ENCODE measurements at regions not wholly inside any gene's neighbourhood (a gene's known extent, or its start where the extent isn't known, plus 50 kb on each side); places are given as distances from the start of the nearest gene placed in this dataset.

DNA sequence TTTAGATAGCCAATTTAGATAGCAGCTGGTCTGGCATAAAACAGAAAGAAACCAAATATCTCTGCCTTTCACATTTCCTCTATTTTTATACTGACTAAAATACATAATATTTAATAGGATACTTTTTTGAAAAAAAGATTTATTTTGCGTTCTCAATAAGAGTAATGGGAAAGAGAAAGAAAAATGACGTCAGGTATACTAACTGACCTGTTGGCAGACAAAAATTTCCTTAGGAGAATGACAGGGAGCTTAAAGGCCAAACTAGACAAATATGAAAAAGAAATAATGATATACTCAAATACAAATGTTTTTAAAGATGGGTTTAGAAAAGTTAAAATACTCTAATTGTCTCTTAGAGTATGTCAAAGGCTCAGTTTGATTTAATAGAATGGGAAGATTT lies 309.4 kb upstream of the ADGRL3 start:
- no peaks in the 10 kb centered on the region for H3K27me3 ChIP-seq (ENCODE audit: insufficient read depth, low read length)
- no peak overlapping the region for H2BK120ac ChIP-seq (ENCODE audit: low read depth, low read length, poor library complexity, severe bottlenecking)
- no peak overlapping the region for H4K5ac ChIP-seq (ENCODE audit: insufficient read length, low read depth, low read length)
- no peak overlapping the region for H4K91ac ChIP-seq (ENCODE audit: insufficient read length, low read depth, low read length)
- no peak overlapping the region for H3K23ac ChIP-seq (ENCODE audit: insufficient read length, low read depth, low read length)
- no peak overlapping the region for H3K4ac ChIP-seq (ENCODE audit: low read depth, low read length)
- H4K8ac ChIP-seq (replicated peaks; ENCODE audit: insufficient read length, low read depth, low read length), result no peak overlapping the region
- H3K14ac ChIP-seq (ENCODE audit: insufficient read depth, low read length), result no peak overlapping the region
- H3K79me1 ChIP-seq (ENCODE audit: insufficient read depth, low read depth, low read length, poor library complexity, severe bottlenecking), result no peaks in the 10 kb centered on the region
- no peak overlapping the region for H2AFZ ChIP-seq (ENCODE audit: low read length)
- no peak overlapping the region for H3K56ac ChIP-seq (ENCODE audit: insufficient read length, low read depth, low read length)
- peaks cover 8 to 9% of the 10 kb centered on the region in 2 experiments for H3K4me1 Mint-ChIP-seq
- no peaks in the 10 kb centered on the region for H3K79me2 ChIP-seq (ENCODE audit: insufficient read depth, low read length)
- no peak overlapping the region for H3K4me2 ChIP-seq (ENCODE audit: insufficient read depth, insufficient read length, low read length)
- H2BK15ac ChIP-seq (ENCODE audit: low read depth, low read length), result no peak overlapping the region
- H3K27ac Mint-ChIP-seq, result no peak overlapping the region
- no peak overlapping the region for H3K4me3 Mint-ChIP-seq
- no peak overlapping the region for H2BK20ac ChIP-seq (ENCODE audit: low read depth, low read length, poor library complexity, severe bottlenecking)
- peaks cover 2 to 4% of the 10 kb centered on the region in 2 experiments; a peak in 3 of 5 replicates for H3K9me3 Mint-ChIP-seq
- no peaks in the 10 kb centered on the region for H3K27me3 Mint-ChIP-seq (ENCODE audit: low read depth)
- no peak overlapping the region for H3K18ac ChIP-seq (ENCODE audit: insufficient read length, low read depth, low read length)
- no peaks in the 10 kb centered on the region for H3K4me1 ChIP-seq (ENCODE audit: insufficient read depth, low read length)
- H3K9ac ChIP-seq (ENCODE audit: extremely low read depth, insufficient read length, low read length), result no peak overlapping the region
- no peak overlapping the region for H2BK12ac ChIP-seq (ENCODE audit: insufficient read length, low read depth, low read length)
- no CpG with 5 or more reads among the region's 2 CpGs for WGBS (ENCODE audit: extremely low coverage, insufficient read length, low lambda C conversion rate)
- no peak overlapping the region for H3K27ac ChIP-seq (ENCODE audit: insufficient read length, low read depth, low read length)
- DNase-seq, result no peak
- H3K36me3 Mint-ChIP-seq (ENCODE audit: insufficient read depth in 1 of 3, low read depth in 3 of 3), result peaks cover 0 to 2% (median 0%) of the 10 kb centered on the region in 3 experiments; a peak in 1 of 7 replicates
- H3K23me2 ChIP-seq (ENCODE audit: insufficient read length, low read depth, low read length, poor library complexity, severe bottlenecking), result no peaks in the 10 kb centered on the region
- H3T11ph ChIP-seq (ENCODE audit: low read length), result no peak overlapping the region
- H4K20me1 ChIP-seq (ENCODE audit: control insufficient read depth, insufficient read depth, insufficient read length), result no peaks in the 10 kb centered on the region
- TF ChIP-seq, protein P1, sequence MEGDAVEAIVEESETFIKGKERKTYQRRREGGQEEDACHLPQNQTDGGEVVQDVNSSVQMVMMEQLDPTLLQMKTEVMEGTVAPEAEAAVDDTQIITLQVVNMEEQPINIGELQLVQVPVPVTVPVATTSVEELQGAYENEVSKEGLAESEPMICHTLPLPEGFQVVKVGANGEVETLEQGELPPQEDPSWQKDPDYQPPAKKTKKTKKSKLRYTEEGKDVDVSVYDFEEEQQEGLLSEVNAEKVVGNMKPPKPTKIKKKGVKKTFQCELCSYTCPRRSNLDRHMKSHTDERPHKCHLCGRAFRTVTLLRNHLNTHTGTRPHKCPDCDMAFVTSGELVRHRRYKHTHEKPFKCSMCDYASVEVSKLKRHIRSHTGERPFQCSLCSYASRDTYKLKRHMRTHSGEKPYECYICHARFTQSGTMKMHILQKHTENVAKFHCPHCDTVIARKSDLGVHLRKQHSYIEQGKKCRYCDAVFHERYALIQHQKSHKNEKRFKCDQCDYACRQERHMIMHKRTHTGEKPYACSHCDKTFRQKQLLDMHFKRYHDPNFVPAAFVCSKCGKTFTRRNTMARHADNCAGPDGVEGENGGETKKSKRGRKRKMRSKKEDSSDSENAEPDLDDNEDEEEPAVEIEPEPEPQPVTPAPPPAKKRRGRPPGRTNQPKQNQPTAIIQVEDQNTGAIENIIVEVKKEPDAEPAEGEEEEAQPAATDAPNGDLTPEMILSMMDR (conservative IDR thresholded peaks at IDR 0.05), result no peak
- H2AK5ac ChIP-seq (ENCODE audit: insufficient read length, low read length), result no peak overlapping the region
- H2BK5ac ChIP-seq (ENCODE audit: insufficient read length, low read length), result no peak overlapping the region
- H3K9me3 ChIP-seq (ENCODE audit: control insufficient read depth, low read depth, low read length), result no peaks in the 10 kb centered on the region

All from H9 (cell line).